Activated CD4-positive, alpha-beta T cell treated with anti-CD3 and anti-CD28 coated beads, Interleukin-2, amount 50 U/mL, for 24 hours (primary cell): ENCODE measurements at regions not wholly inside any gene's neighbourhood (a gene's known extent, or its start where the extent isn't known, plus 50 kb on each side); places are given as distances from the start of the nearest gene placed in this dataset.
A peak's percentile ranks its signal among the peaks of the same experiment; 100 is the strongest.
"Not testable (repeated sequence)": the region's sequence is repeated elsewhere in the genome, so short reads cannot be mapped to it uniquely, and the experiment has no call there.

ENCODE experiments used
- DNase-seq, 2 donors: peaks; one replicate each; pipeline ENCODE4 v3.0.0-alpha.2; 2020; ENCODE audit warnings: low read depth in 1 of 2, low spot score in 1 of 2

- no peak for DNase-seq
These were observed 92.6 kb upstream of the TSC22D1 start for GRCh38 chr13:44668688-44669087.

DNA sequence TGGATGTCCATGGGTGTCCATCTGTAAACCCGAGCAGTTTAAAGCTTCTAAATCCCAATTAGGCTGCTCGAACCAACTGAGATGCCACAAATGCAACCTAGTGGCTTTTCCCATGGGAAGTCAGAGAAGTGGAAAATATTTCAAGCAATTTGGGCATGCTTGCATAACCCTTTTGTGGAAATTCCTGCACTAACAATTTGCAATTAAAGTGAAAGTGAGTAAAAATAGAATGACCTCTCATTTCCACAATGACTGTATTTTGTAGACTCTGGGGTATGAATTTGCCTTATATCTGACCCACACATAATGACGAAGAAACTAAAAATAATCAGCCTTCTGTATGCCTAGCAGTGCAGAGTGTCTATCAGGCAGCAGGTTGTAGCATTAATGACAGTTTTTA, 91.8 kb upstream of the TSC22D1 start:
- DNase-seq = no peak

DNA sequence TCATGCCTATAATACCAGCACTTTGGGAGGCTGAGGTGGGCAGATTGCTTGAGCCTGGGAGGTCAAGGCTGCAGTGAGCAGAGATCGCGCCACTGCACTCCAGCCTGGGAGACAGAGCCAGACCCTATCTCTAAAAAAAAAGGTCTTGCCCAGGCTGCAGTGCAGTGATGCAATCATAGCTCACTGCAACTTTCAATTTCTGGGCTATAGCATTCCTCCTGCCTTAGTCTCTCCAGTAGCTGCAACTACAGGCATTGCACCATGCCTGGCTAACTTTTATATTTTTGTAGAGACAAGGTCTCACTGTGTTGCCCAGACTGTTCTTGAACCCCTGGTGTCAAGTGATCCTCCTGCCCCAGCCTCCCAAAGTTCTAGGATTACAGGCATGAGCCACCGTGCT, 90.4 kb upstream of the TSC22D1 start:
- not testable (repeated sequence) for DNase-seq

- DNase-seq = no peak
These were observed 88.2 kb upstream of the TSC22D1 start for GRCh38 chr13:44664308-44664707.

GRCh38 chr13:44662515-44662914, 86.4 kb upstream of the TSC22D1 start:
- DNase-seq = no peak

- DNase-seq = no peak
These were observed 85.8 kb upstream of the TSC22D1 start for GRCh38 chr13:44661936-44662335.

- no peak for DNase-seq
These were observed 83.9 kb upstream of the TSC22D1 start for GRCh38 chr13:44660050-44660449.

- no peak for DNase-seq
These were observed 77.0 kb upstream of the TSC22D1 start for GRCh38 chr13:44652962-44653660.

- DNase-seq = no peak
These were observed 76.0 kb upstream of the TSC22D1 start for GRCh38 chr13:44652168-44652567.

- DNase-seq = no peak
These were observed 75.6 kb upstream of the TSC22D1 start for GRCh38 chr13:44651724-44652123.

- no peak for DNase-seq
These were observed 75.1 kb upstream of the TSC22D1 start for GRCh38 chr13:44651209-44651608.

- DNase-seq = no peak
These were observed 73.7 kb upstream of the TSC22D1 start for GRCh38 chr13:44649834-44650233.

DNA sequence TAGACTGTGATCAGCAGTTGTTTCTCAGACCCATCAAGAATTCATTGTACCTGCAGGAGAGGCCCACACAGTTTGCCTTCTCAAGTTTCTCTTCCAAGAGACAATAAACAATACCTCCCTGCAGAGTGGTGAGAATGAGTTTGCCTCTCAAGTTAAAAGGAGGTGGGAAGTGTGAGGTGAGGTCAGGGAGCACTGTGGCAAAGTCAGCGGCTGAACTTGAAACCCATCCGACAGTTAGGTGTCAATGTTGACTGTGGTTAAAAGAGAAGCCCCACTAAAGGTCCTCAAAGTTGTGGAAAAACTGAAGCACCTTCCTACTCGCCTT, 72.9 kb upstream of the TSC22D1 start:
- peak in 1 of 2 donors; percentile 16 for DNase-seq

GRCh38 chr13:44648392-44649103, 72.4 kb upstream of the TSC22D1 start:
- no peak for DNase-seq

DNA sequence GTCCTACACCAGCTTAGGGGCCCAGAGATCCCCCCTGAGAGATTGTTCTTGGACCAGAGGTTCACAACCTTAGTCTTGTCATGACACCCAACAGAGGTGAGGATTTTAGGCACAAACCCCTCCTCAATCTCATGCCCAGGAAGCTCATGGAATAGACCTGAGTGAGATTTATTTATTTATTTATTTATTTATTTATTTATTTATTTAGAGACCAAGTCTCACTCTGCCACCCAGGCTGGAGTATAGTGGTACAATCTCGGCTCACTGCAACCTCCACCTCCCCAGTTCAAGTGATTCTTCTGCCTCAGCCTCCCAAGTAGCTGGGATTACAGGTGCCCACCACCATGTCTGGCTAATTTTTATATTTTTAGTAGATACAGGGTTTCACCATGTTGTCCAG, 71.4 kb upstream of the TSC22D1 start:
- DNase-seq = not testable (repeated sequence)

- DNase-seq = no peak
These were observed 69.9 kb upstream of the TSC22D1 start for GRCh38 chr13:44646044-44646443.

DNA sequence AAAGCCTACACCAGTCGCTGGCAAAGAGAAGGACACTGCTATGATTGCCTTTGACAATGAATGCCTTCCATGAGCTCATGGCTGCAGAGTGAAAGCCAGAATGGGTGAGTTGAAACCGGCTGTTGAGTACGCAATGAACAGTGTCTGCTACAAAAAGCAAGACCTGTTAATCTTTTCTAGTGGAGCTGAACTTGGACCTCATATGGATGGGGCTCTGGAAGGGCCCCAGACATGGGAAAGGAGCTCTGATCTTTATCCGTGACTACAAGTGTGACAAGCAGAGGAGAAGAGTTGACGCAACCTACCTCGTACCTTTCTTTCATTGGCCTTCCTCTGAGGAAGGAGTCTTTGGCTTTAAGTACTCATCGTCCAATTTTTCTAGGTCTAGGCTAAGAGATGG, 67.1 kb upstream of the TSC22D1 start:
- DNase-seq = no peak

GRCh38 chr13:44637581-44637980, 61.5 kb upstream of the TSC22D1 start:
- no peak for DNase-seq

GRCh38 chr13:44629465-44630183, 53.5 kb upstream of the TSC22D1 start:
- no peak for DNase-seq

DNA sequence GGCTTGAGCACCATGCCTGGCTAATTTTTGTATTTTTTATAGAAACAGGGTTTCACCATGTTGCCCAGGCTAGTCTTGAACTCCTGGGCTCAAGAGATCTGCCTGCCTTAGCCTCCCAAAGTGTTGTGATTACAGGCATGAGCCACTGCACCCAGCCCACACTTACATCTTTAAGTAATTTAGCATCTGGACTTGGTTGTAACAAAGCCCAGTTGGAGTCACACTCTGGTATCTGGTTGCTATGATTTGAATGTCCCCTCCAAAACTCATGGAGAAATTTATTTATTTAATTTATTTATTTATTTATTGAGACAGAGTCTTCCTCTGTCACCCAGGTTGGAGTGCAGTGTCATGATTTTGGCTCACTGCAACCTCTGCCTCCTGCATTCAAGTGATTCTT, 52.7 kb upstream of the TSC22D1 start:
- not testable (repeated sequence) for DNase-seq

DNA sequence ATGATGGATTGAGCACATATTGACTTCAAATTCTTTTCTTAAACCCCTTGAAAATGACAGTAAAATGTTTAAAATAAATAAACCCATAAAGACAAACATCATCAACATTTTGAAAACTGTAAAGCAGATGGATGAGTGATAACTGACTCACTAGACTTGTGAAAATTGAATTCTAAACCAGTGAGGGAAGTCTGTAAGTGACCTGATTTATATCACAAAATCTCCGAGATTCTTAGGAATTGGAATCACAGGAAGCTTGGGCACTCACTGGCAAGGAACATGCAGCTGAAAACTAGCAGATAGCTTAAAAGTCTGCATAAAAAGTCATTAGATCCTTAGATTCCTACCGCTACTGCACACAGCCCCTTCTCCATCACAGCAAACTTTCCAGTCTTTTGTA, 51.3 kb upstream of the TSC22D1 start:
- no peak for DNase-seq

GRCh38 chr13:44626176-44626575, 50.0 kb upstream of the TSC22D1 start:
- no peak for DNase-seq
